NCI-H345 treated with DMSO at 0.1 percent for 48 hours (cell line): ENCODE measurements at regions not wholly inside any gene's neighbourhood (a gene's known extent, or its start where the extent isn't known, plus 50 kb on each side); places are given as distances from the start of the nearest gene placed in this dataset.

ENCODE experiments used
- DNase-seq: peaks from one replicate; lab custom pipeline; 2025; ENCODE audit not compliant: unreplicated experiment; lab: John Stamatoyannopoulos, UW

- DNase-seq, result no peak
Observed at GRCh38 chr2:216911008-216911407, 51.1 kb upstream of the TNP1 start.

GRCh38 chr2:216909541-216910210 is 49.8 kb upstream of the TNP1 start:
- no peak for DNase-seq
